ENCODE measurements at regions not wholly inside any gene's neighbourhood (a gene's known extent, or its start where the extent isn't known, plus 50 kb on each side); places are given as distances from the start of the nearest gene placed in this dataset.

- Histone ChIP-seq H3K27me3 (no peaks in the 10 kb centered on the region), H3K4me3 (no peak overlapping the region), H3K27ac (no peak overlapping the region), H3K36me3 (no peaks in the 10 kb centered on the region), H3K9me3 (no peaks in the 10 kb centered on the region), H3K4me1 (no peaks in the 10 kb centered on the region)
- no peak for DNase-seq
- TF ChIP-seq POLR2A (IDR thresholded peaks at IDR 0.05) (no peak), CTCF (IDR thresholded peaks at IDR 0.05) (no peak)
These were observed 1215.5 kb upstream of the LRRTM3 start for GRCh38 chr10:65710306-65710705.

- DNase-seq: no peak
- Histone ChIP-seq H3K27ac (no peak overlapping the region), H3K4me3 (no peak overlapping the region), H3K27me3 (no peaks in the 10 kb centered on the region), H3K36me3 (no peaks in the 10 kb centered on the region), H3K4me1 (no peaks in the 10 kb centered on the region), H3K9me3 (no peaks in the 10 kb centered on the region)
- TF ChIP-seq POLR2A (IDR thresholded peaks at IDR 0.05) (no peak), CTCF (IDR thresholded peaks at IDR 0.05) (no peak)
These were observed 1206.0 kb upstream of the LRRTM3 start for GRCh38 chr10:65719790-65720189.

GRCh38 chr10:65720901-65721300 lies 1204.9 kb upstream of the LRRTM3 start:
- DNase-seq: no peak
- Histone ChIP-seq H3K27ac (no peak overlapping the region), H3K36me3 (no peaks in the 10 kb centered on the region), H3K4me3 (no peak overlapping the region), H3K27me3 (no peaks in the 10 kb centered on the region), H3K9me3 (no peaks in the 10 kb centered on the region), H3K4me1 (no peaks in the 10 kb centered on the region)
- TF ChIP-seq CTCF (IDR thresholded peaks at IDR 0.05) (no peak), POLR2A (IDR thresholded peaks at IDR 0.05) (no peak)

GRCh38 chr10:65723525-65723924 lies 1202.3 kb upstream of the LRRTM3 start:
- TF ChIP-seq POLR2A (IDR thresholded peaks at IDR 0.05) (no peak), CTCF (IDR thresholded peaks at IDR 0.05) (no peak)
- DNase-seq: no peak

GRCh38 chr10:65735382-65735781 lies 1190.5 kb upstream of the LRRTM3 start:
- H3K27me3 ChIP-seq: no peaks in the 10 kb centered on the region
- TF ChIP-seq POLR2A (IDR thresholded peaks at IDR 0.05) (no peak), CTCF (IDR thresholded peaks at IDR 0.05) (no peak)
- H3K4me3 ChIP-seq: no peak overlapping the region
- no peaks in the 10 kb centered on the region for H3K36me3 ChIP-seq
- no peaks in the 10 kb centered on the region for H3K4me1 ChIP-seq
- DNase-seq: no peak
- no peaks in the 10 kb centered on the region for H3K9me3 ChIP-seq
- H3K27ac ChIP-seq: no peak overlapping the region

More at GRCh38 chr10:65723525-65723924, 1202.3 kb upstream of the LRRTM3 start:
- no peaks in the 10 kb centered on the region for H3K27me3 ChIP-seq
- no peaks in the 10 kb centered on the region for H3K4me1 ChIP-seq
- H3K4me3 ChIP-seq: no peak overlapping the region
- H3K27ac ChIP-seq: no peak overlapping the region
- H3K9me3 ChIP-seq: no peaks in the 10 kb centered on the region
- H3K36me3 ChIP-seq: no peaks in the 10 kb centered on the region

GRCh38 chr10:65742906-65743305 lies 1182.9 kb upstream of the LRRTM3 start:
- DNase-seq: no peak
- TF ChIP-seq POLR2A (IDR thresholded peaks at IDR 0.05) (no peak), CTCF (IDR thresholded peaks at IDR 0.05) (no peak)
- Histone ChIP-seq H3K27me3 (no peaks in the 10 kb centered on the region), H3K36me3 (no peaks in the 10 kb centered on the region), H3K4me3 (no peak overlapping the region), H3K4me1 (no peaks in the 10 kb centered on the region), H3K27ac (no peak overlapping the region), H3K9me3 (no peaks in the 10 kb centered on the region)

Data from Peyer's patch (tissue), 4 donors.